T-helper 2 cell treated with Interferon-gamma antibody and Interleukin-4, amounts not matched to agents 5 μg/mL and 100 μg/mL, for 36 hours (primary cell): ENCODE measurements at regions not wholly inside any gene's neighbourhood (a gene's known extent, or its start where the extent isn't known, plus 50 kb on each side); places are given as distances from the start of the nearest gene placed in this dataset.

Experiments
- DNase-seq: peaks from one replicate; pipeline ENCODE4 v3.0.0; 2021; ENCODE audit warnings: low spot score
- H3K27ac Mint-ChIP-seq: one replicate; pipeline ENCODE4 v1.8.0; 2021; ENCODE audit warnings: mild to moderate bottlenecking, mixed read lengths
- H3K27me3 Mint-ChIP-seq: one replicate; pipeline ENCODE4 v1.8.0; 2021; ENCODE audit warnings: low read depth, mixed read lengths
- H3K36me3 Mint-ChIP-seq: one replicate; pipeline ENCODE4 v1.8.0; 2021; ENCODE audit warnings: low read depth, mixed read lengths
- H3K4me1 Mint-ChIP-seq: one replicate; pipeline ENCODE4 v1.8.0; 2021; ENCODE audit warnings: low read depth, mixed read lengths
- H3K4me3 Mint-ChIP-seq: one replicate; pipeline ENCODE4 v1.8.0; 2022; ENCODE audit warnings: mild to moderate bottlenecking, moderate library complexity, mixed read lengths
- H3K9me3 Mint-ChIP-seq: one replicate; pipeline ENCODE4 v1.8.0; 2021; ENCODE audit warnings: mixed read lengths

DNA sequence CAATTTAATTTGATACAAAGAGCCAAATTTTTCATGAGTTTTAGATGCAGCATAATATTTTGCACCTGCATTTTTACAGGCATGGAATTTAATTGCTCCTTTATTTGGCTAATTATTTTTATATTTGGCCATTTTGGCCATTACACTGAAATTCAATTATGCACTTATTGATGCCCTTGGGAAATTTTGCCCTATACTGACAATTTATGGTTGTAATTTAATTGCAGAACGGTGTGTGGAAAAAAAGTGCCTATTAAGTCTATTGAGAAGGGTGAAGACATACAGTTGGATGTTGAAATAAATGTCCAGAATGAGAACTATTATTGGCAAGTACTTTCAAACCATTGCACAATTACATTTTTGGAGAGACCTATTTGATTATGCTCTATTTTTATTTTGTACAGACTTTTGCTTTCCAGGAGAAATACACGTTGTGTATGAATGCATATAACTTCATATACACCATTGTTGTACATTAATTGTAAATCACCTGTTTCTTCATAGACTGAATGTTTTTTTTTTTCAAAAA lies 1319.3 kb upstream of the CDH2 start:
- no peaks in the 10 kb centered on the region for H3K27me3 Mint-ChIP-seq
- H3K9me3 Mint-ChIP-seq = peaks cover 34% of the 10 kb centered on the region
- no peak overlapping the region for H3K4me3 Mint-ChIP-seq
- no peak for DNase-seq
- H3K4me1 Mint-ChIP-seq = no peaks in the 10 kb centered on the region
- no peaks in the 10 kb centered on the region for H3K36me3 Mint-ChIP-seq
- H3K27ac Mint-ChIP-seq = no peak overlapping the region

DNA sequence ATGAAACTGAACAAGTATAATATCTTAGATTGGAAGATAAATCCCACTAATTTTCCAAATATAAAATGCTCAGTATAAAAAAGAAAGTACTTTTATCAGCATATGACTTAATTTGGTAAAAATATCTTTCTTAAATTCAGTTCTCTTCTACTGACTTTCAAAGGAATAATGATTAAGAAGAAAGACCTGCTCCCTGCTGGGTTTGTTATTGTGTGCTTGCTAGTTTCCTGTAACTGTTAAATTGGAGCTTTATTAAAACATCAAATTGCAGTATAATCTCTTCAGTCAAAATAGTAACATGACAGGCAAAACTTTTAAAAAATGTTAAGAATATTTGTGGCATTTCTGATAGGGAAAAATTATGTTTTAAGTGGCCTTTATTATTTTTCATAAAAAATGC lies 1317.4 kb upstream of the CDH2 start:
- H3K4me1 Mint-ChIP-seq = no peaks in the 10 kb centered on the region
- DNase-seq = no peak
- H3K27ac Mint-ChIP-seq = no peak overlapping the region
- no peak overlapping the region for H3K4me3 Mint-ChIP-seq
- no peaks in the 10 kb centered on the region for H3K36me3 Mint-ChIP-seq
- H3K9me3 Mint-ChIP-seq = peaks cover 37% of the 10 kb centered on the region
- H3K27me3 Mint-ChIP-seq = no peaks in the 10 kb centered on the region

DNA sequence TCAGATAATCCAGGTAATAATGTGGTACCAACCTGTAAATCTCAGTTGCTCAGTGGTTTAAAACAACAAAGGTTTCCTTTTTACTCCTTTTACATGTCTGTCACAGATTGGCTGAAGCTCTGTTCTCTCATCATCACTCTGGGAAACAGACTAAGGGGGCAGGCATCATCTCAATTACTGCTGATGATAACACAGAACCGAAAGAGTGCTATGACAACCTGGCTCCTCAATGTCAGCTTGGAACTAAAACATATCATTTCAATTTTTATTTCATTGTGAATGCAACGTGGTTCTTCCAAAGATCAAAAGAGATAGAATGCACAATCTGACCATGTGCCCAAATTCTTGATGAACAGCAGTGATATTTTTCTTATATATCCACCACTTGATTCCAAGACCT lies 1315.0 kb upstream of the CDH2 start:
- no peak overlapping the region for H3K27ac Mint-ChIP-seq
- H3K4me1 Mint-ChIP-seq = no peaks in the 10 kb centered on the region
- no peaks in the 10 kb centered on the region for H3K36me3 Mint-ChIP-seq
- DNase-seq = no peak
- H3K9me3 Mint-ChIP-seq = peaks cover 35% of the 10 kb centered on the region
- no peaks in the 10 kb centered on the region for H3K27me3 Mint-ChIP-seq
- no peak overlapping the region for H3K4me3 Mint-ChIP-seq

DNA sequence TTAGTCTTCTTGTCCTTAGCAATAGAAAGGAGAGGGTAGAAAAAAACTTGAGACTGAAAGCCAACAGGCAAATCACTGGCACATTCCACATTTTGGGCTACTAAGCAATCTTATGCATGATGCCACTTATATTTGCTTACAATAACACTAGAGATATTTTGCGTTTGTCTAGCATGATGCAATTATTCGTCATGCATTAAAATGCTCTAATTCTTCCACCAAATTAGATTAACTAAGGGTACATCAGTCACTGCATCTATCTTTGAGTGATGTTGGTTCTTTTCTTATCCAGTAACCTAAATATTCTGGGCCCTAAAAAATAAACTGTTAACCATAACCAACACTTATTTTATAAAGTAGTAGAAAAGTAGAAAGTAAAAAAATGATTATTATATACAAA lies 1311.7 kb upstream of the CDH2 start:
- Mint-ChIP-seq H3K27ac (no peak overlapping the region), H3K4me1 (no peaks in the 10 kb centered on the region), H3K27me3 (no peaks in the 10 kb centered on the region), H3K9me3 (peaks cover 44% of the 10 kb centered on the region), H3K4me3 (no peak overlapping the region), H3K36me3 (no peaks in the 10 kb centered on the region)
- DNase-seq = no peak

DNA sequence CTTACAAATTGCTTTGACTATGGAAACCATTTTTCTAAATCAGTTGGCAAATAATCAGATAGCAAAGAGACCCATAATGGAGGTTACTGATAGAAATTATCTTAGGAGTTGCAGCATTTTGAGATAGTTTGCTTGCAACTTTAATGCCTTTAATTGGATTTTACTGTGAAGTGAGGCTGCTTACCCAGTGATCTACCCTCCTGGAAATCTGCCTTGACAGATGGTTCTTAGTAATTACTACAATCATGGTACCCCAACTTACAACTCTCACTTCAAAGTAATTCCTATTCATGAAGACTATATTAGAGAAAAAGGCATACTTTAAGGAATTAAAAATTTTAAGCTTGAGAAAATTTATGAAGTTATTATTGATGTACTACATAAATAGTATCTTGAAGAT lies 1288.6 kb upstream of the CDH2 start:
- H3K4me3 Mint-ChIP-seq = no peak overlapping the region
- no peaks in the 10 kb centered on the region for H3K36me3 Mint-ChIP-seq
- H3K27me3 Mint-ChIP-seq = no peaks in the 10 kb centered on the region
- H3K27ac Mint-ChIP-seq = no peak overlapping the region
- no peak for DNase-seq
- no peaks in the 10 kb centered on the region for H3K4me1 Mint-ChIP-seq
- H3K9me3 Mint-ChIP-seq = peaks cover 38% of the 10 kb centered on the region

DNA sequence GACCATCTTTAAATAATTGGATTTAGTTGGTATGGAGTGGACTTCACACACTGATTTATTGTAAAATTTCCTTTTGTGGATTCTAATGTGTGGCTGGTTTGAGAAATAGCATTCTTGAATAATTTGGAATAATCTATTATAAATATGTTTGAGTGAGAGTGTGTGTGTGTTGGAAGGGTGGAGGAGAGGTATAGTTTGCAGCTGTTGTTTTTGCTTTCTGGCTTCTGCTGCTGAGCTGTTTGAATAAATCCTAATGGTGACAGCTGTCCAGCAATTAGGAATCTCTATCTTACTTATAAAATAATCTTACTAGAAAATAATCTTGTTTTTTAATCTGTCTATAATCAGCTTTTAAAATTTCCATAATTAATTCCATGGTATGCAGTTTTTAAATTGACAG lies 1283.0 kb upstream of the CDH2 start:
- H3K27ac Mint-ChIP-seq = no peak overlapping the region
- no peaks in the 10 kb centered on the region for H3K4me1 Mint-ChIP-seq
- no peak for DNase-seq
- no peaks in the 10 kb centered on the region for H3K27me3 Mint-ChIP-seq
- no peaks in the 10 kb centered on the region for H3K36me3 Mint-ChIP-seq
- H3K9me3 Mint-ChIP-seq = peaks cover 39% of the 10 kb centered on the region
- H3K4me3 Mint-ChIP-seq = no peak overlapping the region

DNA sequence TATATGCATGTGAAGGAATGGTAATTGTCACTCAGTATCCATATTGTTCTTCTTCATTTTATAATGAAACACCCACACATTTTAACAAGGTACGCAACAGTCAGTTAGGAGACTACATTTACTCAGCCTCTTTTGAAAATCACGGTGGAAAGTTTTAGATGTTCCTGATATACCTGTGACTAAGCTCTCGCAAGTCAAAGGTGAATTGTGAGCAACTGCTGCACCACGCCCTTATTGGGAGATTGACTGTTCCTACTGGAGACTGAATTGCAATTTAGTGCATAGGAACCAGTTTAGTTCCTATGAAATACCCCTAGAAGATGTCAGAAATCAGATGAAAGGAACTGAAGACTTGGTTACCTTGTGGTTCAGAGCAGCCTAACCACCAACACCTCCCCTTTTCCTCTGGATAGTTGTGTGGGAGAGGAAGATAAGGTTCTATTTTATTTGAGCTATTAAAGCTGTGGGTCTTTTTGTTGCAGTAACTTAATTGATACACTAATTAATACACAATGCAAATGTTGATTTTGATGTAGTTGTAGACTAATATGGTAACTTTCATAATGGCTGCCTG lies 1280.5 kb upstream of the CDH2 start:
- Mint-ChIP-seq H3K27ac (no peak overlapping the region), H3K9me3 (peaks cover 43% of the 10 kb centered on the region), H3K4me1 (no peaks in the 10 kb centered on the region), H3K4me3 (no peak overlapping the region), H3K27me3 (no peaks in the 10 kb centered on the region), H3K36me3 (no peaks in the 10 kb centered on the region)
- no peak for DNase-seq

DNA sequence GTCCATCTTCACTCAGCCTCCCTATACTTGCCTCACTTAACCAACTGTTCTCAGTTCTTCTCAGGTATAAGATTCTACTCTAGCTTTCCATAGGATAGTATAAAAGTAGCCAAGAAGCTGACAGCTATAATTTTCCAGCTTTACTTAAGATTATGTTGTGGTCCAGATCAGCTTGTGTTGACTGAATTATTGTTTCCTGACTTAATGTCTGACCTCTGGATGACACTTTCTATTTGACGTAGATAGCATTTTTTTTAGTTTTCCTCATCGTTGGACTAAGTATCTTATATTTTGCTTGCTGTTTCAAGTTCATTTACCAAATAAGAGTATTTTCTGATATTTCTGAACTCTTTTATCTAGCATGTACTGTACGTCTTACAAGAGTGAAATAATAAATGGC lies 1272.5 kb upstream of the CDH2 start:
- H3K27ac Mint-ChIP-seq = no peak overlapping the region
- no peaks in the 10 kb centered on the region for H3K27me3 Mint-ChIP-seq
- peaks cover 35% of the 10 kb centered on the region for H3K9me3 Mint-ChIP-seq
- no peaks in the 10 kb centered on the region for H3K36me3 Mint-ChIP-seq
- H3K4me1 Mint-ChIP-seq = no peaks in the 10 kb centered on the region
- H3K4me3 Mint-ChIP-seq = no peak overlapping the region
- no peak for DNase-seq

DNA sequence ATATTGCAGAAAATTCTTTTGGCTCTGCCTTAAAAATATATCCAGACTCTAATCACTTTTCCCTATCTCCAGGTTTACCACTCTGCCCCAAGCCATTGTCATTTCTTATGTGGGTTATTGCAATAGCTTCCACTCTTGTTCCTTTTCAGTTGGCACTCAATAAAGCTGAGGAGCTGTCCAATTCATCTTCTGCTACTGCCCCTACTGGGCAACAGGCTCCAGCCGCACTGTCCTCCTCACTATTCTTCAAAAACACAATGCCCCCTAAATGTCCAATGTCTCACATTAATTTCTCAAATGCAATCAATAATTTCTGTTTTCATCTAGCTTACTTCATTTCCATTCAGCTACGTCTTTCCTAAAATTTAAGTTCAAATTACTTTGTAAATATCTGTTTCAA lies 1262.5 kb upstream of the CDH2 start:
- Mint-ChIP-seq H3K36me3 (no peaks in the 10 kb centered on the region), H3K9me3 (peaks cover 34% of the 10 kb centered on the region), H3K27me3 (no peaks in the 10 kb centered on the region), H3K27ac (no peak overlapping the region), H3K4me1 (no peaks in the 10 kb centered on the region), H3K4me3 (no peak overlapping the region)
- no peak for DNase-seq

DNA sequence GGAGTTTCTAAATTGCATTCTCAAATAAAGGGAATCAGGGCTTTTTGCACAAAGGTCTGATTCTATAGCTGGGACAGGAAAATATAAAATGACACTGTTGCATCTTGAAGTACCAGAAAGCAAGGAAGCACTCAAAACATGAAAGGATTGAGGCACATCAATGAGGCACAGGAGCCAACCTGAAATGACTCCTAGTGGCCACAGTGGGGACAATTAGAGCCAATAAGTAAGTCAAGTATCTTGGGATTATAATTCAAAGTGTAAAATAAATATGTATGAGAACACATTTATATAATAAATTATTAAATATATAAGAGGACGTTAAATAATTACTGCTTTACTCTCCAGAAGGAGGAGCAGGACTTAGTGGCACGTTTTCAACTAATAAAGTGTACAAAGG lies 1259.5 kb upstream of the CDH2 start:
- peaks cover 40% of the 10 kb centered on the region for H3K9me3 Mint-ChIP-seq
- no peak overlapping the region for H3K4me3 Mint-ChIP-seq
- no peaks in the 10 kb centered on the region for H3K27me3 Mint-ChIP-seq
- no peaks in the 10 kb centered on the region for H3K36me3 Mint-ChIP-seq
- H3K4me1 Mint-ChIP-seq = no peaks in the 10 kb centered on the region
- no peak for DNase-seq
- H3K27ac Mint-ChIP-seq = no peak overlapping the region

DNA sequence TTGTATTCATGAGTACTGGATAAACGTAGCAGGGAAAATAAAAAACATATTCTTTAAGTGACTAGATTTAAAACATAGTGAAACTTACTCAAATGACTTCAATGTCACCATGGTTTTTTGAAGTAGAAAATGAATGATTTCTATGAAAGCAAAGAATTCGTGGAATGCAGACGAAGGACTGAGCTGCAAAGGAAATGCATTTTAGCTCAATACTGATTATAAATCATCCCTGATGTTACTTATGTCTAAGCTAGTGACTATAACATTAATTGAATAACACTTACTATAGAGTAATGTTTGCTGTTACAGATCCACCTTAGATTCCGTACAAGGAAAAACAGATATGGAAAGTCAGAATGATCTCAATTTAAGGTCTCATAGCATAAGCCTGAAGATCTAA lies 1257.7 kb upstream of the CDH2 start:
- Mint-ChIP-seq H3K27ac (no peak overlapping the region), H3K4me1 (no peaks in the 10 kb centered on the region), H3K4me3 (no peak overlapping the region), H3K27me3 (no peaks in the 10 kb centered on the region), H3K9me3 (peaks cover 49% of the 10 kb centered on the region), H3K36me3 (no peaks in the 10 kb centered on the region)
- no peak for DNase-seq

DNA sequence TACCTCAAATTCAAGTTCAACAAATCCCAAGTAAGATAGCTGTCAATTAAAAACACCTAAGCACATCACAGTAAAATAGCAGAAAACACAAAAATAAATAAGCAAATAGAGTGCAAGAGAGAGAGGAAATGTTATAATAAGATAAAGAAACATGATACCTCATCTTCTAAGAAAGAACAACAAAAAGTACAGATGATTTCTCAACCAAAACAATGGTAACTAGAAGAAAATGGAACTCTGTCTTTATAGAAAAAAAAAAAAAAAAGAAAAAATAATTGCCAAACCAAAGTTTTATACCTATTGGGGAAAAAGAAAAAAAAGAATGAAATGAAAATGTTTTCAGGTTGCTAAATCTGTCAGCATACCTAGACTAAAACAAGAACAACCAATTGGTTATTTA lies 1253.5 kb upstream of the CDH2 start:
- Mint-ChIP-seq H3K4me3 (no peak overlapping the region), H3K9me3 (peaks cover 44% of the 10 kb centered on the region), H3K27me3 (no peaks in the 10 kb centered on the region), H3K27ac (no peak overlapping the region), H3K36me3 (no peaks in the 10 kb centered on the region), H3K4me1 (no peaks in the 10 kb centered on the region)
- DNase-seq = no peak

DNA sequence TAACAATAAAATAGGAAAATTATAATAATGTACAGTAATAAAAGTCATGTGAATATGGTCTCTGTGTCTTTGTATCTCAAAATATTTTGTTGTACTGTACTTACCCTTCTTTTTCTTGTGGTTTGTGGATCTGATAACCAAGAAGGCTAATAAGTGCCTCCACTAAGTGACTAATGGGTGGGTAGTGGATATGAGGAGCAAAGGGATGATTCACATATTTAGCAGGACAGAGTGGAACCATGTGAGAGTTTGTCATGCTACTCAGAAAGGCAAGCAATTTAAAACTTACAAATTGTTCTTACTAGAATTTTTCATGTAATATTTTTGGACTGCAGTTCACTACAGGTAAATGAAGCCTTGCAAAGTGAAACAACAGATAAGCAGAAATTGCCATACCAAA lies 1241.2 kb upstream of the CDH2 start:
- Mint-ChIP-seq H3K27me3 (no peaks in the 10 kb centered on the region), H3K27ac (no peak overlapping the region), H3K4me1 (no peaks in the 10 kb centered on the region), H3K36me3 (no peaks in the 10 kb centered on the region), H3K4me3 (no peak overlapping the region), H3K9me3 (peaks cover 49% of the 10 kb centered on the region)
- no peak for DNase-seq

DNA sequence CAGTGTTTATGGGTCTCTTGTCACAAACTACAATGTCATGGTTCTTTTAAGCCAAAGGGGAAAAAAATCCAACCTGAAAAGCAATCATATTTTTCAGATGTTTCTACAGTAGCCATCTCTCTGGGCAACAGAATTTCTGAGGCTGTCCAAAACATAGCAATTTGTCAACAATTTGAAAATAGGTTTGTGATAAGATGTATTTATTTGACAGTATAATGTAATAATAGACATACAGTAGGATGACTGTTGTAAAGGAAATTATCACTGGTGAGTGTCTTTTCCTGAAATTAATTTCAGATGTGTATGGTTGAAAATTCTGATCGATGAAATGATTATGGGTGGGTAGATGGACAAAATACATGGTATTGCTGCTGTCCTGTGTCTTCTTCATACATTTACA lies 1230.1 kb upstream of the CDH2 start:
- Mint-ChIP-seq H3K4me1 (no peaks in the 10 kb centered on the region), H3K4me3 (no peak overlapping the region), H3K27ac (no peak overlapping the region), H3K9me3 (peaks cover 36% of the 10 kb centered on the region), H3K27me3 (no peaks in the 10 kb centered on the region), H3K36me3 (no peaks in the 10 kb centered on the region)
- DNase-seq = no peak

DNA sequence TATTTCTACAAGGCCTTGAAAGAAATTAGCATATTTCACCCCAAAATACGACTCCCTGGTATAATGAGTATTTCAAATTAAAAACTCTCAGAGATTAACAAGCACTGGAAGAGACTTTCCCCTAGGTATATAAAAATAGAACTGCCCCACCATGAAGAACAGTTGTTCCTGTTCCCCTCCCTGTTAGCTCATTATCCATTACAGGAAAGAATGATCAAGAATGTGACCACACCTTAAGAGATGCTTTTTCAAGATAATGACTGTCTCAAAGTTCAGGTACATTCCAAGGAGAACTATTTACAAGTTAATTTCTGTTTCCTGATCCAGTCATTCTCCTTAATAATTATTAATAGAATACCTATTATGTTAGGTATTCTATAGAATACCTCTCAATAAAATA lies 1220.6 kb upstream of the CDH2 start:
- Mint-ChIP-seq H3K4me3 (no peak overlapping the region), H3K9me3 (peaks cover 47% of the 10 kb centered on the region), H3K36me3 (no peaks in the 10 kb centered on the region), H3K4me1 (no peaks in the 10 kb centered on the region), H3K27ac (no peak overlapping the region), H3K27me3 (no peaks in the 10 kb centered on the region)
- no peak for DNase-seq
